ENCODE measurements at regions not wholly inside any gene's neighbourhood (a gene's known extent, or its start where the extent isn't known, plus 50 kb on each side); places are given as distances from the start of the nearest gene placed in this dataset.

- Histone ChIP-seq H3K27me3 (ENCODE audit: control insufficient read depth, insufficient read depth, low read length) (no peaks in the 10 kb centered on the region), H3K9ac (ENCODE audit: low read depth, low read length) (no peak overlapping the region), H3K9me3 (ENCODE audit: control insufficient read depth, insufficient read depth, low read length) (no peaks in the 10 kb centered on the region), H3K4me1 (ENCODE audit: control insufficient read depth, insufficient read depth, low read length) (no peaks in the 10 kb centered on the region), H3K4me3 (ENCODE audit: low read depth, low read length) (no peak overlapping the region), H3K36me3 (ENCODE audit: control insufficient read depth, insufficient read depth, low read length) (no peaks in the 10 kb centered on the region), H3K27ac (ENCODE audit: low read depth, low read length) (no peak overlapping the region)
These were observed 407.2 kb downstream of the FSCB start for GRCh38 chr14:44099743-44100488.

- no peaks in the 10 kb centered on the region for H3K4me1 ChIP-seq (ENCODE audit: control insufficient read depth, insufficient read depth, low read length)
- H3K27me3 ChIP-seq (ENCODE audit: control insufficient read depth, insufficient read depth, low read length), result no peaks in the 10 kb centered on the region
- no peak overlapping the region for H3K9ac ChIP-seq (ENCODE audit: low read depth, low read length)
- no peak overlapping the region for H3K4me3 ChIP-seq (ENCODE audit: low read depth, low read length)
- H3K27ac ChIP-seq (ENCODE audit: low read depth, low read length), result no peak overlapping the region
- H3K9me3 ChIP-seq (ENCODE audit: control insufficient read depth, insufficient read depth, low read length), result no peaks in the 10 kb centered on the region
- H3K36me3 ChIP-seq (ENCODE audit: control insufficient read depth, insufficient read depth, low read length), result no peaks in the 10 kb centered on the region
These were observed 425.9 kb downstream of the FSCB start for GRCh38 chr14:44081146-44081545.

GRCh38 chr14:44070046-44070445 lies 437.0 kb downstream of the FSCB start:
- H3K36me3 ChIP-seq (ENCODE audit: control insufficient read depth, insufficient read depth, low read length), result no peaks in the 10 kb centered on the region
- H3K4me3 ChIP-seq (ENCODE audit: low read depth, low read length), result no peak overlapping the region
- 0 out of 2 replicates have a peak, but pooled peaks cover 4% of the 10 kb centered on the region for H3K4me1 ChIP-seq (ENCODE audit: control insufficient read depth, insufficient read depth, low read length)

GRCh38 chr14:44053422-44053821 lies 453.7 kb downstream of the FSCB start:
- no peaks in the 10 kb centered on the region for H3K9me3 ChIP-seq (ENCODE audit: control insufficient read depth, insufficient read depth, low read length)
- no peaks in the 10 kb centered on the region for H3K27me3 ChIP-seq (ENCODE audit: control insufficient read depth, insufficient read depth, low read length)
- no peak overlapping the region for H3K4me3 ChIP-seq (ENCODE audit: low read depth, low read length)
- no peak overlapping the region for H3K27ac ChIP-seq (ENCODE audit: low read depth, low read length)
- H3K9ac ChIP-seq (ENCODE audit: low read depth, low read length), result no peak overlapping the region
- H3K36me3 ChIP-seq (ENCODE audit: control insufficient read depth, insufficient read depth, low read length), result no peaks in the 10 kb centered on the region
- no peaks in the 10 kb centered on the region for H3K4me1 ChIP-seq (ENCODE audit: control insufficient read depth, insufficient read depth, low read length)

More at GRCh38 chr14:44070046-44070445, 437.0 kb downstream of the FSCB start:
- no peaks in the 10 kb centered on the region for H3K9me3 ChIP-seq (ENCODE audit: control insufficient read depth, insufficient read depth, low read length)
- H3K9ac ChIP-seq (ENCODE audit: low read depth, low read length), result no peak overlapping the region
- H3K27me3 ChIP-seq (ENCODE audit: control insufficient read depth, insufficient read depth, low read length), result no peaks in the 10 kb centered on the region
- H3K27ac ChIP-seq (ENCODE audit: low read depth, low read length), result no peak overlapping the region

- no peak overlapping the region for H3K4me3 ChIP-seq (ENCODE audit: low read depth, low read length)
- no peaks in the 10 kb centered on the region for H3K27me3 ChIP-seq (ENCODE audit: control insufficient read depth, insufficient read depth, low read length)
- H3K9me3 ChIP-seq (ENCODE audit: control insufficient read depth, insufficient read depth, low read length), result peaks cover 14% of the 10 kb centered on the region
- H3K9ac ChIP-seq (ENCODE audit: low read depth, low read length), result no peak overlapping the region
- H3K36me3 ChIP-seq (ENCODE audit: control insufficient read depth, insufficient read depth, low read length), result no peaks in the 10 kb centered on the region
- no peak overlapping the region for H3K27ac ChIP-seq (ENCODE audit: low read depth, low read length)
- peaks cover 5% of the 10 kb centered on the region; the same call in 1 of the 2 replicates for H3K4me1 ChIP-seq (ENCODE audit: control insufficient read depth, insufficient read depth, low read length)
These were observed 465.4 kb downstream of the FSCB start for GRCh38 chr14:44041700-44042099.

GRCh38 chr14:44040561-44040960 lies 466.5 kb downstream of the FSCB start:
- Histone ChIP-seq H3K9me3 (ENCODE audit: control insufficient read depth, insufficient read depth, low read length) (peaks cover 14% of the 10 kb centered on the region), H3K27me3 (ENCODE audit: control insufficient read depth, insufficient read depth, low read length) (no peaks in the 10 kb centered on the region), H3K4me3 (ENCODE audit: low read depth, low read length) (no peak overlapping the region), H3K9ac (ENCODE audit: low read depth, low read length) (no peak overlapping the region), H3K4me1 (ENCODE audit: control insufficient read depth, insufficient read depth, low read length) (peaks cover 5% of the 10 kb centered on the region; the same call in 1 of the 2 replicates), H3K27ac (ENCODE audit: low read depth, low read length) (no peak overlapping the region), H3K36me3 (ENCODE audit: control insufficient read depth, insufficient read depth, low read length) (no peaks in the 10 kb centered on the region)

GRCh38 chr14:44036248-44036647 lies 470.8 kb downstream of the FSCB start:
- H3K27ac ChIP-seq (ENCODE audit: low read depth, low read length), result no peak overlapping the region
- H3K9me3 ChIP-seq (ENCODE audit: control insufficient read depth, insufficient read depth, low read length), result peaks cover 14% of the 10 kb centered on the region
- no peak overlapping the region for H3K4me3 ChIP-seq (ENCODE audit: low read depth, low read length)
- no peaks in the 10 kb centered on the region for H3K36me3 ChIP-seq (ENCODE audit: control insufficient read depth, insufficient read depth, low read length)
- H3K27me3 ChIP-seq (ENCODE audit: control insufficient read depth, insufficient read depth, low read length), result no peaks in the 10 kb centered on the region
- no peak overlapping the region for H3K9ac ChIP-seq (ENCODE audit: low read depth, low read length)
- H3K4me1 ChIP-seq (ENCODE audit: control insufficient read depth, insufficient read depth, low read length), result peaks cover 4% of the 10 kb centered on the region; the same call in 1 of the 2 replicates

GRCh38 chr14:44035707-44036106 lies 471.4 kb downstream of the FSCB start:
- no peak overlapping the region for H3K9ac ChIP-seq (ENCODE audit: low read depth, low read length)
- H3K27me3 ChIP-seq (ENCODE audit: control insufficient read depth, insufficient read depth, low read length), result no peaks in the 10 kb centered on the region
- peaks cover 14% of the 10 kb centered on the region for H3K9me3 ChIP-seq (ENCODE audit: control insufficient read depth, insufficient read depth, low read length)
- H3K36me3 ChIP-seq (ENCODE audit: control insufficient read depth, insufficient read depth, low read length), result no peaks in the 10 kb centered on the region
- H3K4me1 ChIP-seq (ENCODE audit: control insufficient read depth, insufficient read depth, low read length), result peaks cover 9% of the 10 kb centered on the region
- H3K4me3 ChIP-seq (ENCODE audit: low read depth, low read length), result no peak overlapping the region
- H3K27ac ChIP-seq (ENCODE audit: low read depth, low read length), result no peak overlapping the region

- no peak overlapping the region for H3K4me3 ChIP-seq (ENCODE audit: low read depth, low read length)
- peaks cover 10% of the 10 kb centered on the region for H3K4me1 ChIP-seq (ENCODE audit: control insufficient read depth, insufficient read depth, low read length)
- no peak overlapping the region for H3K27ac ChIP-seq (ENCODE audit: low read depth, low read length)
- no peaks in the 10 kb centered on the region for H3K9me3 ChIP-seq (ENCODE audit: control insufficient read depth, insufficient read depth, low read length)
- H3K36me3 ChIP-seq (ENCODE audit: control insufficient read depth, insufficient read depth, low read length), result no peaks in the 10 kb centered on the region
- H3K9ac ChIP-seq (ENCODE audit: low read depth, low read length), result no peak overlapping the region
- H3K27me3 ChIP-seq (ENCODE audit: control insufficient read depth, insufficient read depth, low read length), result no peaks in the 10 kb centered on the region
These were observed 476.2 kb downstream of the FSCB start for GRCh38 chr14:44030831-44031383.

- H3K9ac ChIP-seq (ENCODE audit: low read depth, low read length), result no peak overlapping the region
- no peak overlapping the region for H3K27ac ChIP-seq (ENCODE audit: low read depth, low read length)
- peaks cover 10% of the 10 kb centered on the region for H3K4me1 ChIP-seq (ENCODE audit: control insufficient read depth, insufficient read depth, low read length)
- no peaks in the 10 kb centered on the region for H3K27me3 ChIP-seq (ENCODE audit: control insufficient read depth, insufficient read depth, low read length)
- H3K4me3 ChIP-seq (ENCODE audit: low read depth, low read length), result no peak overlapping the region
- H3K9me3 ChIP-seq (ENCODE audit: control insufficient read depth, insufficient read depth, low read length), result no peaks in the 10 kb centered on the region
- H3K36me3 ChIP-seq (ENCODE audit: control insufficient read depth, insufficient read depth, low read length), result no peaks in the 10 kb centered on the region
These were observed 477.1 kb downstream of the FSCB start for GRCh38 chr14:44029933-44030332.

- no peaks in the 10 kb centered on the region for H3K27me3 ChIP-seq (ENCODE audit: control insufficient read depth, insufficient read depth, low read length)
These were observed 479.7 kb downstream of the FSCB start for GRCh38 chr14:44027397-44027796.

More at GRCh38 chr14:44027397-44027796, 479.7 kb downstream of the FSCB start:
- Histone ChIP-seq H3K9me3 (ENCODE audit: control insufficient read depth, insufficient read depth, low read length) (no peaks in the 10 kb centered on the region), H3K27ac (ENCODE audit: low read depth, low read length) (no peak overlapping the region), H3K4me1 (ENCODE audit: control insufficient read depth, insufficient read depth, low read length) (peaks cover 10% of the 10 kb centered on the region), H3K9ac (ENCODE audit: low read depth, low read length) (no peak overlapping the region), H3K4me3 (ENCODE audit: low read depth, low read length) (no peak overlapping the region), H3K36me3 (ENCODE audit: control insufficient read depth, insufficient read depth, low read length) (no peaks in the 10 kb centered on the region)

Measured in HUES48 (cell line).